Liver (tissue), 3 donors: ENCODE measurements at regions not wholly inside any gene's neighbourhood (a gene's known extent, or its start where the extent isn't known, plus 50 kb on each side); places are given as distances from the start of the nearest gene placed in this dataset.

ENCODE experiments used
- CTCF ChIP-seq: fragments of 150-350 bp; IDR thresholded peaks from 2 replicates; pipeline ENCODE4 v1.5.1; 2017; ENCODE audit warnings: improper control_type of control experiment, low read depth, low read length; ENCODE audit not compliant: missing input control
- RAD21 ChIP-seq, 2 donors: IDR thresholded peaks; 2 replicates each; pipeline ENCODE4 v1.6.1; 2016; ENCODE audit warnings: antibody characterized with exemption in 2 of 2, mild to moderate bottlenecking in 2 of 2
- REST ChIP-seq: IDR thresholded peaks from 2 replicates; pipeline ENCODE4 v1.6.1; 2016; ENCODE audit warnings: antibody characterized with exemption, mild to moderate bottlenecking
- donor health status: healthy.
- donor health status: healthy.

- TF ChIP-seq REST (no peak), CTCF (no peak), RAD21 (IDR thresholded peaks at IDR 0.05) (no peak)
Observed at GRCh38 chr6:87917886-87918285, 129.8 kb upstream of the SPACA1 start.
